ENCODE measurements at regions not wholly inside any gene's neighbourhood (a gene's known extent, or its start where the extent isn't known, plus 50 kb on each side); places are given as distances from the start of the nearest gene placed in this dataset.
"Not testable (repeated sequence)": the region's sequence is repeated elsewhere in the genome, so short reads cannot be mapped to it uniquely, and the experiment has no call there.

DNA sequence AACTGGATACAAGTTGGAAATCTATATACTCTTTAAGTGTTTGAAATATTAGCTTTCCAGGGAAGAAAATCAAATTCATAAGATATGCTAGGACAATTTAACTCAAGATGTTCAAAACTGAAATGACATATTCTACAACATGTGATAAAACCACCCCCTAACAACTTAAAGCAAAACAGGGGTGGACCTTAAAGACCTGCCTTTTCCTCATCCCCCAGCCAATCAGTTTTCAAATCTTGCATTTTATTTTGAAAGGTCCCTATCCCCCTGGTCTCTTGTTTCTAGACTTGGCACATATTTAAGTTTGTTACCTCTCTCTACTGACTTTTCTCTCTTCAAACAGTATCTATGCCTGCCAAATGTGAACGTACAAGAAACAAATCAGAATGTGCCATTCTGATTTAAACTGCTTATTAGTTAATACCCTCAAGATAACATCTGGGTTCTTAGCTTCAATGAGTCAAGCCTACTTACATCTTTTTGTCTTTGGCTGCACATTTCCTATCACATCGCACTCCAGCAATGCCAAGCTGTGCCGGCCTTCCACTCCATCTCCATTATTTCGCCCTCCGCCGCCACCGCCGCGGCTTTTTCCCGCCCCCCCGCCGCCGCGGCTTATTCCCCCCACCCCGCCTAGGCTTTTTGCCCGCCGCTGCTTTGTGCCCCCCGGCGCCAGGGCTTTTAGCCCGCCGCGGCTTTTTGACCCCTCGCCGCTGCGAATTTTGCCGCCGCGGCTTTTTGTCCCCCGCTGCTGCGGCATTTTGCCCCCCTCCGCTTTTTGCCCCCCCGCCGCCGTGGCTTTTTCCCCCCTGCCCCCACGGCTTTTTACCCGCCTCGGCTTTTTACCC is 475.0 kb downstream of the FAM72C start:
- TF ChIP-seq, protein P1, sequence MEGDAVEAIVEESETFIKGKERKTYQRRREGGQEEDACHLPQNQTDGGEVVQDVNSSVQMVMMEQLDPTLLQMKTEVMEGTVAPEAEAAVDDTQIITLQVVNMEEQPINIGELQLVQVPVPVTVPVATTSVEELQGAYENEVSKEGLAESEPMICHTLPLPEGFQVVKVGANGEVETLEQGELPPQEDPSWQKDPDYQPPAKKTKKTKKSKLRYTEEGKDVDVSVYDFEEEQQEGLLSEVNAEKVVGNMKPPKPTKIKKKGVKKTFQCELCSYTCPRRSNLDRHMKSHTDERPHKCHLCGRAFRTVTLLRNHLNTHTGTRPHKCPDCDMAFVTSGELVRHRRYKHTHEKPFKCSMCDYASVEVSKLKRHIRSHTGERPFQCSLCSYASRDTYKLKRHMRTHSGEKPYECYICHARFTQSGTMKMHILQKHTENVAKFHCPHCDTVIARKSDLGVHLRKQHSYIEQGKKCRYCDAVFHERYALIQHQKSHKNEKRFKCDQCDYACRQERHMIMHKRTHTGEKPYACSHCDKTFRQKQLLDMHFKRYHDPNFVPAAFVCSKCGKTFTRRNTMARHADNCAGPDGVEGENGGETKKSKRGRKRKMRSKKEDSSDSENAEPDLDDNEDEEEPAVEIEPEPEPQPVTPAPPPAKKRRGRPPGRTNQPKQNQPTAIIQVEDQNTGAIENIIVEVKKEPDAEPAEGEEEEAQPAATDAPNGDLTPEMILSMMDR (optimal IDR thresholded peaks at IDR 0.05 in 1 of 3, IDR thresholded peaks at IDR 0.05 in 1 of 3, conservative IDR thresholded peaks at IDR 0.05 in 1 of 3; ENCODE audit: extremely low read depth in 1 of 3, insufficient read depth in 2 of 3, low read length in 3 of 3), result not testable (repeated sequence)
- TF ChIP-seq EZH2 (IDR thresholded peaks at IDR 0.05; ENCODE audit: low read length), result peak; percentile 75

Measured in keratinocyte (primary cell).